ENCODE measurements at regions not wholly inside any gene's neighbourhood (a gene's known extent, or its start where the extent isn't known, plus 50 kb on each side); places are given as distances from the start of the nearest gene placed in this dataset.

GRCh38 chr4:130172156-130172555, 1076.2 kb downstream of the C4orf33 start:
- Histone ChIP-seq H3K4me1 (ENCODE audit: control insufficient read depth in 2 of 3, insufficient read depth in 2 of 3, low read depth in 1 of 3, low read length in 3 of 3) (no peaks in the 10 kb centered on the region), H3K36me3 (ENCODE audit: control insufficient read depth in 2 of 3, insufficient read depth in 3 of 3, low read length in 3 of 3) (no peaks in the 10 kb centered on the region), H3K27me3 (ENCODE audit: control insufficient read depth, insufficient read depth, low read length) (no peaks in the 10 kb centered on the region), H3K27ac (ENCODE audit: low read depth in 2 of 2, low read length in 2 of 2) (no peak overlapping the region), H3K4me3 (ENCODE audit: low read length in 3 of 3) (no peak overlapping the region), H3K9me3 (ENCODE audit: control insufficient read depth in 2 of 3, insufficient read depth in 1 of 3, low read length in 3 of 3) (no peaks in the 10 kb centered on the region), H3K9ac (ENCODE audit: low read length in 3 of 3) (no peak overlapping the region)
- DNase-seq (peak in 1 of 5 donors; percentile 1), FAIRE-seq (no peak)
- intact Hi-C loops (cut with DNase I) = no loop called here
- no peak for TF ChIP-seq CTCF (IDR thresholded peaks at IDR 0.05; ENCODE audit: borderline replicate concordance, extremely low read depth, insufficient read depth)

- Histone ChIP-seq H3K4me1 (ENCODE audit: control insufficient read depth in 2 of 3, insufficient read depth in 2 of 3, low read depth in 1 of 3, low read length in 3 of 3) (no peaks in the 10 kb centered on the region), H3K9ac (ENCODE audit: low read length in 3 of 3) (no peak overlapping the region), H3K36me3 (ENCODE audit: control insufficient read depth in 2 of 3, insufficient read depth in 3 of 3, low read length in 3 of 3) (no peaks in the 10 kb centered on the region), H3K27ac (ENCODE audit: low read depth in 2 of 2, low read length in 2 of 2) (no peak overlapping the region), H3K4me3 (ENCODE audit: low read length in 3 of 3) (no peak overlapping the region), H3K9me3 (ENCODE audit: control insufficient read depth in 2 of 3, insufficient read depth in 1 of 3, low read length in 3 of 3) (no peaks in the 10 kb centered on the region), H3K27me3 (ENCODE audit: control insufficient read depth, insufficient read depth, low read length) (no peaks in the 10 kb centered on the region)
- intact Hi-C loops (cut with DNase I) = no loop called here
- no peak for TF ChIP-seq CTCF (IDR thresholded peaks at IDR 0.05; ENCODE audit: borderline replicate concordance, extremely low read depth, insufficient read depth)
- no peak for FAIRE-seq
- DNase-seq = no peak
Measured at GRCh38 chr4:130178106-130178505, 1082.2 kb downstream of the C4orf33 start.

DNA sequence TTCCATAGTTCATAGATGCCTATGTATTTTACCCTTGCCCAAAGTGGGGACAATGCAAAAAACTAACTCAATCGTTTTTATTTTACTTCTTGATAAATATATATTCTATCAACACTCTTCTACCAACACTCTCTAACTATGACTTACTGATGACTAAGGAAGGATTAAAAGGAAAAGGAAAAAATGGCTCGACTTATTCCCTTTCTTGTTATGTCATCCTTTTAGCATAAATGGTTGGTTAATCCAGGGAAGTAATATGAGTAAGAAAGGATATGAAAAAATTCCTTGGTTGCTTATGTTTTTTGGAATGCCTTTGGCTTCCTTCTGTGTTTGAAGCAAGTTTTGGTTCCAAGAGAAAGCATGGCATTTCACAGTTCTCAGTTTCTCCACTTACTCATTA, 1087.1 kb downstream of the C4orf33 start:
- no peaks in the 10 kb centered on the region for H3K9me3 ChIP-seq (ENCODE audit: control insufficient read depth in 2 of 3, insufficient read depth in 1 of 3, low read length in 3 of 3)
- DNase-seq = no peak
- no peak overlapping the region for H3K27ac ChIP-seq (ENCODE audit: low read depth in 2 of 2, low read length in 2 of 2)
- intact Hi-C loops (cut with DNase I) = no loop called here
- FAIRE-seq = no peak
- no peak for TF ChIP-seq CTCF (IDR thresholded peaks at IDR 0.05; ENCODE audit: borderline replicate concordance, extremely low read depth, insufficient read depth)
- H3K9ac ChIP-seq (ENCODE audit: low read length in 3 of 3) = no peak overlapping the region
- H3K4me3 ChIP-seq (ENCODE audit: low read length in 3 of 3) = no peak overlapping the region
- H3K36me3 ChIP-seq (ENCODE audit: control insufficient read depth in 2 of 3, insufficient read depth in 3 of 3, low read length in 3 of 3) = no peaks in the 10 kb centered on the region
- H3K4me1 ChIP-seq (ENCODE audit: control insufficient read depth in 2 of 3, insufficient read depth in 2 of 3, low read depth in 1 of 3, low read length in 3 of 3) = no peaks in the 10 kb centered on the region
- H3K27me3 ChIP-seq (ENCODE audit: control insufficient read depth, insufficient read depth, low read length) = no peaks in the 10 kb centered on the region

GRCh38 chr4:130183766-130184165, 1087.8 kb downstream of the C4orf33 start:
- FAIRE-seq (no peak), DNase-seq (peak in 2 of 5 donors; percentile 1 to 9)
- Histone ChIP-seq H3K9ac (ENCODE audit: low read length in 3 of 3) (no peak overlapping the region), H3K27ac (ENCODE audit: low read depth in 2 of 2, low read length in 2 of 2) (no peak overlapping the region), H3K36me3 (ENCODE audit: control insufficient read depth in 2 of 3, insufficient read depth in 3 of 3, low read length in 3 of 3) (no peaks in the 10 kb centered on the region), H3K27me3 (ENCODE audit: control insufficient read depth, insufficient read depth, low read length) (no peaks in the 10 kb centered on the region), H3K4me1 (ENCODE audit: control insufficient read depth in 2 of 3, insufficient read depth in 2 of 3, low read depth in 1 of 3, low read length in 3 of 3) (no peaks in the 10 kb centered on the region), H3K4me3 (ENCODE audit: low read length in 3 of 3) (no peak overlapping the region), H3K9me3 (ENCODE audit: control insufficient read depth in 2 of 3, insufficient read depth in 1 of 3, low read length in 3 of 3) (peaks cover 0 to 3% (median 0%) of the 10 kb centered on the region in 3 donors)
- TF ChIP-seq CTCF (IDR thresholded peaks at IDR 0.05; ENCODE audit: borderline replicate concordance, extremely low read depth, insufficient read depth) = no peak
- intact Hi-C loops (cut with DNase I) = no loop called here

Data from kidney (tissue), 13 donors.